Stimulated activated naive CD8-positive, alpha-beta T cell treated with anti-CD3 and anti-CD28 coated beads, Interleukin-15, Interleukin-2, amounts not matched to agents 100 ng/mL and 50 ng/mL, for 24 hours (primary cell): ENCODE measurements at regions not wholly inside any gene's neighbourhood (a gene's known extent, or its start where the extent isn't known, plus 50 kb on each side); places are given as distances from the start of the nearest gene placed in this dataset.
"Not testable (repeated sequence)": the region's sequence is repeated elsewhere in the genome, so short reads cannot be mapped to it uniquely, and the experiment has no call there.

Experiments
- H3K27ac Mint-ChIP-seq: one replicate; pipeline ENCODE4 v1.8.0; 2021; ENCODE audit warnings: mild to moderate bottlenecking, mixed read lengths
- H3K27me3 Mint-ChIP-seq: one replicate; pipeline ENCODE4 v1.8.0; 2021; ENCODE audit warnings: mixed read lengths
- H3K36me3 Mint-ChIP-seq: one replicate; pipeline ENCODE4 v1.8.0; 2021; ENCODE audit warnings: low read depth, mixed read lengths
- H3K4me1 Mint-ChIP-seq: one replicate; pipeline ENCODE4 v1.8.0; 2021; ENCODE audit warnings: low read depth, mixed read lengths
- H3K4me3 Mint-ChIP-seq: one replicate; pipeline ENCODE4 v1.8.0; 2021; ENCODE audit warnings: mild to moderate bottlenecking, mixed read lengths
- H3K9me3 Mint-ChIP-seq: one replicate; pipeline ENCODE4 v1.8.0; 2021; ENCODE audit warnings: mixed read lengths

GRCh38 chr4:60617731-60618130 is 582.4 kb upstream of the ADGRL3 start:
- H3K4me3 Mint-ChIP-seq = no peak overlapping the region
- no peaks in the 10 kb centered on the region for H3K27me3 Mint-ChIP-seq
- H3K27ac Mint-ChIP-seq = no peak overlapping the region
- H3K4me1 Mint-ChIP-seq = no peaks in the 10 kb centered on the region
- H3K9me3 Mint-ChIP-seq = peaks cover 14% of the 10 kb centered on the region
- H3K36me3 Mint-ChIP-seq = no peaks in the 10 kb centered on the region

DNA sequence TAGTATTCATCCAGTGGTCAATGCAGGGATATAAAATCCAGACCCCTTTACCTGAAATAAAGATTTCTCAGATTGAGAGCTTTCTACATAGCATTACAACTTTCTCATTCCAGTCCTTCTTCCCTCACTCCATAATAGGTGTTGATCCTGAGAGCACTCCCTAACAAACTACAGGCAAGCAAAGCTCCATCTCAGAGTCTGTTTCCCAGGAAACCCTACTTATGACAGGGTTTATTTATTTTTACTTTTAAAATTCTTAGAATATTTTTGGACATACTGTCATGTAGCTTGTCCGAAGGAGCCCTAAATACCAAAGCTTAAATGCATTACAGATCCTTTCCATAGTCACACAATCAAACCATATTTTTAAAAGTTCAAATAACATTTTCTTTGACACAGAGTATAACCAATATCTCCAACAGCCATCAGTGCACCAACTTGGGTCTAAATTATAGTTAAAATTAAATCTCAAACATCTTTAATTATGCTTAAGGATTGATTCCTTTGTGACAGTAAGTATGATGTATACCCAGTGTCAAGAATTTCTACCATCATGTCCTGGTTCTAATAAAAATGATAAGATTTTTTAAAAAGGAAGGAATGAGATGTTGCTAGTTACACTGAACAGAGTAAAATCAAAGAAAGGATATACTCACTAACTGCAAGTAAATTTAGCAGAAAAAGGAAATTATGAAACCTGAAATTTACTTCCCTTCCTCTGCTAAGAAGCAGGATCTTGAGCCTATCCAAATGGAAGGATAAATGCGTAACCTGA is 580.4 kb upstream of the ADGRL3 start:
- Mint-ChIP-seq H3K27me3 (no peaks in the 10 kb centered on the region), H3K27ac (no peak overlapping the region), H3K4me3 (no peak overlapping the region), H3K36me3 (no peaks in the 10 kb centered on the region), H3K4me1 (no peaks in the 10 kb centered on the region), H3K9me3 (peaks cover 10% of the 10 kb centered on the region)

DNA sequence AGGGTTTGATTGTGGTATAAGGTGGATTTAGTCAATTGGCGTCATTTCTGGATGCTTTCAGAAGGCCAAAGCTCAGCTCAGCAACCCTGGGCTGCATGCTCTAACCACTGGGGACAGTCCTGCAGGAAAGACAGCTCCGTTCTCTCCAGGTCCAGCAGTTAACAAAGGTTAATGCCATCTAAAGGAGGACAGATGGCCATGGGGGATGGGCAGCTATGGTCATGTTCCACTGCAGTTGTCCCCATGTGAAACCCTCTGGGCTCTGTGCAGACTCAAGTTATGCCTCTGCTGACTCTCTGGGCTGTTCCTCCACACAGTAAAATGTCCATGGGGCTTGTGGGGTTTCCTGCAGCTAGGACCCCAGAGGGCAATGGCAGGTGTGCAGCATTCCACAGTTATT is 562.1 kb upstream of the ADGRL3 start:
- no peaks in the 10 kb centered on the region for H3K4me1 Mint-ChIP-seq
- no peaks in the 10 kb centered on the region for H3K36me3 Mint-ChIP-seq
- H3K27me3 Mint-ChIP-seq = no peaks in the 10 kb centered on the region
- H3K9me3 Mint-ChIP-seq = peaks cover 23% of the 10 kb centered on the region
- no peak overlapping the region for H3K27ac Mint-ChIP-seq
- no peak overlapping the region for H3K4me3 Mint-ChIP-seq

DNA sequence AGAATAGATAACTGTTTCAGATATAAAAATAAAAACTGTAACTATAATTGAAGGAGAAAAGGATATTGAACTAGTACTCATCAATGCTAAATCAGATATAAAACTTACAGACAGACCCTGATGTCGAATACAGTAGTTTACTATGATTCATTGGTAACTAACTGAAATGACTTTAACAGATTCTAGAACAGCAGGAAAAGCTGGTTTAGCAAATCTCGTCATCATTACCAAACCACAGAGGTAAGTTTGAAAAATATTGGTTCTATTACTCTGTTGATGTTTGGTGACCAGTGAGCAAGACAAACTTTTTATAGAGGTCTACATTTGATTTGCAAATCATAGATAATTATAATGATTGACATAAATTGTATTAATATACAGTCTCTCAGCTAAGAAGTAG is 551.4 kb upstream of the ADGRL3 start:
- peaks cover 5% of the 10 kb centered on the region for H3K9me3 Mint-ChIP-seq
- no peaks in the 10 kb centered on the region for H3K36me3 Mint-ChIP-seq
- H3K27ac Mint-ChIP-seq = no peak overlapping the region
- no peaks in the 10 kb centered on the region for H3K4me1 Mint-ChIP-seq
- H3K27me3 Mint-ChIP-seq = no peaks in the 10 kb centered on the region
- no peak overlapping the region for H3K4me3 Mint-ChIP-seq

GRCh38 chr4:60652933-60653332 is 547.2 kb upstream of the ADGRL3 start:
- Mint-ChIP-seq H3K4me1 (no peaks in the 10 kb centered on the region), H3K27ac (no peak overlapping the region), H3K36me3 (no peaks in the 10 kb centered on the region), H3K4me3 (no peak overlapping the region), H3K27me3 (no peaks in the 10 kb centered on the region), H3K9me3 (peaks cover 18% of the 10 kb centered on the region)

DNA sequence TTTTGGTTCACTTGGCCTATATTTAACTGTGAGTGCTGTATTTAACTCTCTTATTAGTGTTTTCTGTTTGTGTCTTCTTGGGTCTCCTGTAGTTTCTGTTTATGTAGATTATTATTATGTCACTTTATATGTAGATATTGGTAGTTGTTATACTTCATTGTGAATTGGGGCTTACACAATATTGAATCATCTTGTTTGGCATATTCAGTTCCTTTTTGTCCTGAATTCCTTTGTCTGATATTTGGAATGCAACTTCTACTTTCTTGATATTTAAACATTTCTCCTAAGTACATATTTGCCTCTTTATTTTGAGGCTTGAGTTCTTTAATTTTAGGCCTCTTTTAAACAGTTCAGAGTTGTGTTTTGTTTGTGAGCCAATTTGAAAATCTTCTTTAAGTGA is 544.8 kb upstream of the ADGRL3 start:
- H3K9me3 Mint-ChIP-seq = peaks cover 18% of the 10 kb centered on the region
- H3K27me3 Mint-ChIP-seq = no peaks in the 10 kb centered on the region
- H3K36me3 Mint-ChIP-seq = no peaks in the 10 kb centered on the region
- H3K27ac Mint-ChIP-seq = no peak overlapping the region
- no peak overlapping the region for H3K4me3 Mint-ChIP-seq
- H3K4me1 Mint-ChIP-seq = no peaks in the 10 kb centered on the region

- no peak overlapping the region for H3K4me3 Mint-ChIP-seq
- H3K27me3 Mint-ChIP-seq = no peaks in the 10 kb centered on the region
- H3K36me3 Mint-ChIP-seq = no peaks in the 10 kb centered on the region
- H3K27ac Mint-ChIP-seq = no peak overlapping the region
- peaks cover 18% of the 10 kb centered on the region for H3K9me3 Mint-ChIP-seq
- no peaks in the 10 kb centered on the region for H3K4me1 Mint-ChIP-seq
These were observed 544.0 kb upstream of the ADGRL3 start for GRCh38 chr4:60656171-60656570.

- peaks cover 18% of the 10 kb centered on the region for H3K9me3 Mint-ChIP-seq
- no peak overlapping the region for H3K4me3 Mint-ChIP-seq
- no peak overlapping the region for H3K27ac Mint-ChIP-seq
- H3K4me1 Mint-ChIP-seq = no peaks in the 10 kb centered on the region
- no peaks in the 10 kb centered on the region for H3K27me3 Mint-ChIP-seq
- H3K36me3 Mint-ChIP-seq = no peaks in the 10 kb centered on the region
These were observed 543.1 kb upstream of the ADGRL3 start for GRCh38 chr4:60657041-60657440.

GRCh38 chr4:60657807-60658206 is 542.3 kb upstream of the ADGRL3 start:
- no peak overlapping the region for H3K4me3 Mint-ChIP-seq

GRCh38 chr4:60663769-60664168 is 536.4 kb upstream of the ADGRL3 start:
- Mint-ChIP-seq H3K9me3 (peaks cover 4% of the 10 kb centered on the region), H3K4me1 (no peaks in the 10 kb centered on the region), H3K27me3 (no peaks in the 10 kb centered on the region), H3K36me3 (no peaks in the 10 kb centered on the region), H3K4me3 (no peak overlapping the region), H3K27ac (no peak overlapping the region)

More at GRCh38 chr4:60657807-60658206, 542.3 kb upstream of the ADGRL3 start:
- Mint-ChIP-seq H3K27ac (no peak overlapping the region), H3K9me3 (peaks cover 18% of the 10 kb centered on the region), H3K27me3 (no peaks in the 10 kb centered on the region), H3K36me3 (no peaks in the 10 kb centered on the region), H3K4me1 (no peaks in the 10 kb centered on the region)

DNA sequence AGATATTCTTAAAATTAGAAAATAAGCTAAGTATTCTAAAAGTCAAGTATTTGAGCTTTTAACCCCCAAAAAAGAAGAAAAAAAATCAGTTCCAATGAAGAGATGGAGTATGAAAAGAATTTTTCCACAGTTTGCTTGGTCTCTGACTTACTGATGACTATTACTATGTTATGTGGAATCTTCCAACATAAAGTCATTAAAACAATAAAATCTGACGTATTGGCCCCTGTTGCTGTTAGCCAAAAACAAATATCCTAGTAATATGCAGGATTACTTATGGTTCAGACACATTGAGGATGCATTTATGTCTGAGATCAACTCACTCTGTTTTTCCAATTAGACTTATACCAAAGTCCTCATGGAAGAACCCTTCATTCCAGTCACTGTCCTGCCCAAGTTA is 517.2 kb upstream of the ADGRL3 start:
- Mint-ChIP-seq H3K9me3 (peaks cover 5% of the 10 kb centered on the region), H3K27me3 (no peaks in the 10 kb centered on the region), H3K4me3 (no peak overlapping the region), H3K27ac (no peak overlapping the region), H3K36me3 (no peaks in the 10 kb centered on the region), H3K4me1 (no peaks in the 10 kb centered on the region)

DNA sequence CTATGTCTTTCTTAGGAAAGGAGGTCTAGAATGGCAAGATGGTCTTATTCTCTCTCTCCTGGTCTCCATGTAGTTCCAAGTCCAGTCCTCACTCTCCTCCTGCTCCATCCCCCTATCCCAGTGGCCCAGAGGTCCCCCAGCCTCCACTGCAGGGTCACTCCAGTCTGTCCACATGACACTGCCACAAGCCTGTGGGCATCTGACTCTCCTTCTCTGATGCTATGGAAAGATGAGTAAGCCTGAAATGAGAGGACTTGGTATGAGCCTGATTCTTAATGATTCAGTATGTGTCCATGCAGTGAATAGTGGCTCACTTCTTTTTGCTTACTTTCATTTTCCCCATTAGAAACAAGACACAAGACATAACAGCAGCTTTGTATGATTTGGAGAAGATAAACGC is 516.8 kb upstream of the ADGRL3 start:
- Mint-ChIP-seq H3K9me3 (peaks cover 5% of the 10 kb centered on the region), H3K27me3 (no peaks in the 10 kb centered on the region), H3K4me3 (no peak overlapping the region), H3K27ac (no peak overlapping the region), H3K36me3 (no peaks in the 10 kb centered on the region), H3K4me1 (no peaks in the 10 kb centered on the region)

DNA sequence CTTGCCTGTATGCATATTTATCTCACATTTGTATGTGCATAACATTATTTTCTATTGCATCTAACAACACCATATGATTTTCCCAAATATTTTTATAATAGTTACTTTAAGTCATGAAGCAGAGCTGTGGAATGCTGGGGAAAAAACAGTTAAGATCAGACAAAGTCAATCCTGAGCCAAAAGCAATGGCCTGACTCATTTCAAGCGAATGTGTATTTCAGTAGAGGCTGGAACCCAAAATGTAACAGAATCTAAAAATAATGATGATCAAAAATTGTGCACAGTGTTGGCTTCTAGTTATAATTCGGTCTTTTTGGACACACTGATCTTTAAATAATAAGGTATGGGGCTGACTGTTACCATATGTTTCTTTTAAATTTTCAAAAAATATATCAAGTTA is 516.2 kb upstream of the ADGRL3 start:
- Mint-ChIP-seq H3K4me1 (no peaks in the 10 kb centered on the region), H3K4me3 (no peak overlapping the region)

DNA sequence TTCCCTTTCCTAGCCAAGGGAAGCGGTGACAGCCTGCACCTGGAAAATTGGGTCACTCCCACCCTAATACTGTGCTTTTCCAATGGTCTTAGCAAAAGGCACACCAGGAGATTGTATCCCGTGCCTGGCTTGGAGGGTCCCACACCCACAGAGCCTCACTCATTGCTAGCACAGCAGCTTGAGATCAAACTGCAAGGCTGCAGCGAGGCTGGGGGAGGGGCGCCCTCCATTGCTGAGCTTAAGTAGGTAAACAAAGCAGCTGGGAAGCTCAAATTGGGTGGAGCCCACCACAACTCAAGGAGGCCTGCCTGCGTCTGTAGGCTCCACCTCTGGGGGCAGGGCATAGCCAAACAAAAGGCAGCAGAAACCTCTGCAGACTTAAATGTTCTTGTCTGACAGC is 504.1 kb upstream of the ADGRL3 start:
- not testable (repeated sequence) for H3K27ac Mint-ChIP-seq, H3K9me3 Mint-ChIP-seq, H3K4me1 Mint-ChIP-seq, H3K27me3 Mint-ChIP-seq, H3K36me3 Mint-ChIP-seq, H3K4me3 Mint-ChIP-seq

More for the DNA sequence above, 516.2 kb upstream of the ADGRL3 start:
- Mint-ChIP-seq H3K9me3 (peaks cover 5% of the 10 kb centered on the region), H3K27me3 (no peaks in the 10 kb centered on the region), H3K36me3 (no peaks in the 10 kb centered on the region), H3K27ac (no peak overlapping the region)

DNA sequence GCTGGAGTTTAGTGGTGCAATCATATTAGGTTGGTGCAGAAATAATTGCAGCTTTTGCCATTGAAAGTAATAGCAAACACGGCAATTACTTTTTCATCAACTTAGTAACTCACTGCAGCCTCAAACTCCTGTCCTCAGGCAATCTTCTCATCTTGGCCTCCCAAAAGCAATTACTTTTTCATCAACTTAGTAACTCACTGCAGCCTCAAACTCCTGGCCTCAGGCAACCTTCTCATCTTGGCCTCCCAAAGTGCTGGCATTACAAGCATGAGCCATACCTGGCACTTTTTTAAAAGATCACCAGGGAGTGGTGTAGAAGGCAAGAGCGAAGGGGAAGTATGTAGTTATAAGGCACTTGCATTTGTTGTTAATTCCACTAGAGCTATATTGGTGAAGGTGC is 491.1 kb upstream of the ADGRL3 start:
- no peaks in the 10 kb centered on the region for H3K27me3 Mint-ChIP-seq
- no peaks in the 10 kb centered on the region for H3K36me3 Mint-ChIP-seq
- no peaks in the 10 kb centered on the region for H3K4me1 Mint-ChIP-seq
- H3K9me3 Mint-ChIP-seq = peaks cover 23% of the 10 kb centered on the region
- no peak overlapping the region for H3K4me3 Mint-ChIP-seq
- H3K27ac Mint-ChIP-seq = no peak overlapping the region

DNA sequence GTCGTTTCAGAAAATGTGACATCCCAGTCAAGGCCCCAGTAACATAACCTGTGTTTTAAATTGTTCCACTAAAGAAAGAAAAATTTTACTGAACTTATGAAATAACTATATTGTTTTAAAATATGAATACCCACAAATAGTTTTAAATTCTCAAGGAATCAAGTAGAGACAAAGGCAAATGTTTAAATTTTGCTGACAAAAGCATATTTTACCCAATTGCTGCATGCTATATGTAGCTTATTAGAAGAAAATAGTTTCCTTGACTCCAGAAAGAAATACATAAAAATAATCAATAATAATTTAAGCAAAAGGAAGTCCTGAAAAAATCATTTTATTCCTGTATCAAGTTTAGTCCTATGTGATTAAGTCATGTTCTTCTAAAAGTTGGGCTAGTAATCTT is 481.3 kb upstream of the ADGRL3 start:
- Mint-ChIP-seq H3K9me3 (peaks cover 5% of the 10 kb centered on the region), H3K4me1 (no peaks in the 10 kb centered on the region), H3K27me3 (no peaks in the 10 kb centered on the region), H3K36me3 (no peaks in the 10 kb centered on the region), H3K4me3 (no peak overlapping the region), H3K27ac (no peak overlapping the region)
